Mucosa of descending colon (tissue), 3 donors: ENCODE measurements at regions not wholly inside any gene's neighbourhood (a gene's known extent, or its start where the extent isn't known, plus 50 kb on each side); places are given as distances from the start of the nearest gene placed in this dataset.

Source experiments
- ATAC-seq: fragments of 200-7000 bp; cut with Tn5 transposase; one replicate; pipeline ENCODE4 v1.9.1; 2020; ENCODE audit warnings: mild to moderate bottlenecking, moderate library complexity
- DNase-seq, 3 donors: peaks; one replicate each; pipeline ENCODE4 v3.0.0-alpha.2; 2020
- H3K36me3 ChIP-seq: fragments of 200-600 bp; one replicate; pipeline ENCODE4 v1.8.0; 2021; ENCODE audit warnings: low read depth, mild to moderate bottlenecking
- H3K4me1 ChIP-seq: fragments of 200-600 bp; one replicate; pipeline ENCODE4 v1.8.0; 2021; ENCODE audit warnings: low read depth, mild to moderate bottlenecking
- H3K4me3 ChIP-seq: fragments of 200-600 bp; one replicate; pipeline ENCODE4 v1.8.0; 2021; ENCODE audit warnings: mild to moderate bottlenecking
- H3K9me3 ChIP-seq: fragments of 200-600 bp; one replicate; pipeline ENCODE4 v1.8.0; 2021; ENCODE audit warnings: mild to moderate bottlenecking
- CTCF ChIP-seq: fragments of 200-600 bp; IDR thresholded peaks from one replicate; pipeline ENCODE4 v1.8.0; 2022; ENCODE audit warnings: antibody characterized with exemption, mild to moderate bottlenecking
- intact Hi-C, 2 donors: fragments of 100-400 bp; cut with DNase I in 1 of 2; cut with micrococcal nuclease in 1 of 2; formaldehyde crosslinking; loops; one replicate each; pipeline versions ENCODE4 v1.11.0 to v1.11.1; 2022; cut with DNase I, micrococcal nuclease
- donor health status: DM: no; HTN: no; CAD: no; lungs with moderate emphysema.
- donor health status: DM: no; HTN: no; CAD: no.
- donor health status: DM: no; HTN: yes; CAD: no.

GRCh38 chr4:82213485-82214417 is 160.0 kb downstream of the HNRNPD start:
- no peak for TF ChIP-seq CTCF
- ATAC-seq: no peak

GRCh38 chr4:82201805-82202641 is 171.8 kb downstream of the HNRNPD start:
- DNase-seq: peak in 1 of 3 donors; percentile 71
- TF ChIP-seq CTCF: no peak
- Histone ChIP-seq H3K36me3 (no peaks in the 10 kb centered on the region), H3K4me3 (no peak overlapping the region), H3K4me1 (no peaks in the 10 kb centered on the region), H3K9me3 (no peaks in the 10 kb centered on the region)
- peak; percentile 46 for ATAC-seq
- intact Hi-C loops: loop anchor here in 1 of 2 donors (5.0 kb wide), 1 partner anchor 795 kb away; no protein-coding TSS in a partner anchor

More at GRCh38 chr4:82213485-82214417, 160.0 kb downstream of the HNRNPD start:
- H3K4me1 ChIP-seq: no peaks in the 10 kb centered on the region
- no peak overlapping the region for H3K4me3 ChIP-seq
- no peak for DNase-seq
- H3K36me3 ChIP-seq: no peaks in the 10 kb centered on the region
- intact Hi-C loops: no loop called here
- H3K9me3 ChIP-seq: no peaks in the 10 kb centered on the region

GRCh38 chr4:82201303-82201702 is 172.5 kb downstream of the HNRNPD start:
- DNase-seq (no peak), ATAC-seq (no peak)
- intact Hi-C loops: loop anchor here in 1 of 2 donors (5.0 kb wide), 1 partner anchor 794 kb away; no protein-coding TSS in a partner anchor
- no peak overlapping the region for H3K4me3 ChIP-seq
- no peaks in the 10 kb centered on the region for H3K4me1 ChIP-seq
- no peaks in the 10 kb centered on the region for H3K36me3 ChIP-seq
- no peaks in the 10 kb centered on the region for H3K9me3 ChIP-seq
- TF ChIP-seq CTCF: no peak

- Histone ChIP-seq H3K36me3 (no peaks in the 10 kb centered on the region), H3K4me3 (no peak overlapping the region), H3K9me3 (no peaks in the 10 kb centered on the region), H3K4me1 (no peaks in the 10 kb centered on the region)
- TF ChIP-seq CTCF: no peak
- DNase-seq: no peak
- ATAC-seq: no peak
- intact Hi-C loops: loop anchor here in 1 of 2 donors (5.0 kb wide), 1 partner anchor 793 kb away; no protein-coding TSS in a partner anchor
Measured at GRCh38 chr4:82200046-82200445, 173.7 kb downstream of the HNRNPD start.

GRCh38 chr4:82194329-82194728 is 179.5 kb downstream of the HNRNPD start:
- intact Hi-C loops: no loop called here
- Histone ChIP-seq H3K36me3 (no peaks in the 10 kb centered on the region), H3K4me3 (no peak overlapping the region), H3K9me3 (no peaks in the 10 kb centered on the region), H3K4me1 (no peaks in the 10 kb centered on the region)
- ATAC-seq: no peak
- DNase-seq: no peak
- TF ChIP-seq CTCF: no peak
